ENCODE measurements at regions not wholly inside any gene's neighbourhood (a gene's known extent, or its start where the extent isn't known, plus 50 kb on each side); places are given as distances from the start of the nearest gene placed in this dataset.

DNA sequence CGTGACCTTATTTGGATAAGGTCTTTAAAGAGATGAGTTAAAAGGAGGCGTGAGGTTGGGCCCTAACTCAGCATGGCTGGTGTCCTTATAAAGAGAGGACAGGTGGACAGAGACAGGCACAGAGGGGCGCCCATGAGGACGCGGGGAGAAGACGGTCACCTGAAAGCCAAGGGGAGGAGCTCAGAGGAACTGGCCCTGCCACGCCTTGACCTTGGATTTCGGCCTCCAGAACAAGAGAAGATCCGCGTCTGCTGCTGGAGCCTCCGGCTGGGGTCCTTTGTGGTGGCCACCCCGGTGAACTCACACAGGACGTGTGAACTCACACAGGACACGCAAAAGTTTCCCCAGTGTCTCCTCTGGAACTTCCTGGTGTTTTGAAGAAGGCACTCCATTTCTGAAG is 122.7 kb downstream of the SIK1 start:
- TF ChIP-seq, protein P1, sequence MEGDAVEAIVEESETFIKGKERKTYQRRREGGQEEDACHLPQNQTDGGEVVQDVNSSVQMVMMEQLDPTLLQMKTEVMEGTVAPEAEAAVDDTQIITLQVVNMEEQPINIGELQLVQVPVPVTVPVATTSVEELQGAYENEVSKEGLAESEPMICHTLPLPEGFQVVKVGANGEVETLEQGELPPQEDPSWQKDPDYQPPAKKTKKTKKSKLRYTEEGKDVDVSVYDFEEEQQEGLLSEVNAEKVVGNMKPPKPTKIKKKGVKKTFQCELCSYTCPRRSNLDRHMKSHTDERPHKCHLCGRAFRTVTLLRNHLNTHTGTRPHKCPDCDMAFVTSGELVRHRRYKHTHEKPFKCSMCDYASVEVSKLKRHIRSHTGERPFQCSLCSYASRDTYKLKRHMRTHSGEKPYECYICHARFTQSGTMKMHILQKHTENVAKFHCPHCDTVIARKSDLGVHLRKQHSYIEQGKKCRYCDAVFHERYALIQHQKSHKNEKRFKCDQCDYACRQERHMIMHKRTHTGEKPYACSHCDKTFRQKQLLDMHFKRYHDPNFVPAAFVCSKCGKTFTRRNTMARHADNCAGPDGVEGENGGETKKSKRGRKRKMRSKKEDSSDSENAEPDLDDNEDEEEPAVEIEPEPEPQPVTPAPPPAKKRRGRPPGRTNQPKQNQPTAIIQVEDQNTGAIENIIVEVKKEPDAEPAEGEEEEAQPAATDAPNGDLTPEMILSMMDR (IDR thresholded peaks at IDR 0.05), result no peak
- no peak for TF ChIP-seq EZH2 (IDR thresholded peaks at IDR 0.05; ENCODE audit: borderline replicate concordance, insufficient read depth, low read depth, low read length, poor library complexity, severe bottlenecking)

Data from B cell (primary cell).